WTC11 (cell line): ENCODE measurements at regions not wholly inside any gene's neighbourhood (a gene's known extent, or its start where the extent isn't known, plus 50 kb on each side); places are given as distances from the start of the nearest gene placed in this dataset.

Experiments used
- ATAC-seq: fragments of 200-7000 bp; cut with Tn5 transposase; 2 replicates; pipeline ENCODE4 v1.10.0; 2021; ENCODE audit warnings: mild to moderate bottlenecking, moderate library complexity
- CTCF ChIA-PET: fragments of 300-600 bp; sonication (Branson Sonifier 250); formaldehyde crosslinking; loops from one replicate; lab custom pipeline; 2021; ENCODE audit warnings: antibody characterized with exemption; lab: Charles Lee
- POLR2A ChIA-PET: fragments of 350-600 bp; sonication (Branson Sonifier 250); formaldehyde crosslinking; loops from one replicate; lab custom pipeline; 2021; ENCODE audit warnings: antibody characterized with exemption; lab: Charles Lee
- DNase-seq: peaks from one replicate; pipeline ENCODE4 v3.0.0; 2021; ENCODE audit warnings: low spot score
- H3K27ac Mint-ChIP-seq: 2 replicates; pipeline ENCODE4 v1.8.0; 2021; ENCODE audit warnings: mixed read lengths
- H3K27me3 Mint-ChIP-seq: 2 replicates; pipeline ENCODE4 v1.8.0; 2021; ENCODE audit warnings: low read depth, mild to moderate bottlenecking, moderate library complexity, mixed read lengths
- H3K36me3 Mint-ChIP-seq: 2 replicates; pipeline ENCODE4 v1.8.0; 2021; ENCODE audit warnings: mixed read lengths
- H3K4me1 Mint-ChIP-seq: 2 replicates; pipeline ENCODE4 v1.8.0; 2022; ENCODE audit warnings: mixed read lengths
- H3K4me3 Mint-ChIP-seq: 2 replicates; pipeline ENCODE4 v1.8.0; 2021; ENCODE audit warnings: mild to moderate bottlenecking, moderate library complexity, mixed read lengths
- H3K9me3 Mint-ChIP-seq: 2 replicates; pipeline ENCODE4 v1.8.0; 2021; ENCODE audit warnings: mixed read lengths
- AFF4 ChIP-seq: sonication (generic); formaldehyde crosslinking; IDR thresholded peaks from 2 replicates; pipeline ENCODE4 v1.8.1; 2023; ENCODE audit warnings: mild to moderate bottlenecking, missing genetic modification reagents, borderline replicate concordance
- CBFB ChIP-seq: sonication (generic); formaldehyde crosslinking; IDR thresholded peaks from 2 replicates; pipeline ENCODE4 v1.8.1; 2022; ENCODE audit warnings: mild to moderate bottlenecking, low read depth, missing genetic modification reagents
- CTCF ChIP-seq: fragments of 200-600 bp; IDR thresholded peaks from 2 replicates; pipeline ENCODE4 v1.8.0; 2022; ENCODE audit warnings: antibody characterized with exemption
- E2F5 ChIP-seq: sonication (generic); formaldehyde crosslinking; IDR thresholded peaks from 2 replicates; pipeline ENCODE4 v1.8.1; 2022; ENCODE audit warnings: mild to moderate bottlenecking, moderate library complexity, missing genetic modification reagents
- ELF4 ChIP-seq: sonication (generic); formaldehyde crosslinking; IDR thresholded peaks from 2 replicates; pipeline ENCODE4 v1.8.1; 2022; ENCODE audit warnings: low read depth, mild to moderate bottlenecking, moderate library complexity, missing genetic modification reagents
- EMX1 ChIP-seq: fragments of 250-450 bp; sonication (Bioruptor Pico); IDR thresholded peaks from 2 replicates; pipeline ENCODE4 v1.8.0; 2021; ENCODE audit warnings: mild to moderate bottlenecking
- HMGA2 ChIP-seq: fragments of 250-450 bp; sonication (Bioruptor Pico); IDR thresholded peaks from 2 replicates; pipeline ENCODE4 v1.4.0; 2021; ENCODE audit warnings: mild to moderate bottlenecking, moderate library complexity
- JAZF1 ChIP-seq: fragments of 250-450 bp; sonication (Bioruptor Pico); IDR thresholded peaks from 2 replicates; pipeline ENCODE4 v1.9.0; 2021; ENCODE audit warnings: moderate library complexity, mild to moderate bottlenecking, inconsistent platforms
- MAX ChIP-seq: sonication (generic); formaldehyde crosslinking; IDR thresholded peaks from 2 replicates; pipeline ENCODE4 v1.8.0; 2022; ENCODE audit warnings: mild to moderate bottlenecking, missing genetic modification reagents
- MXD4 ChIP-seq: fragments of 250-450 bp; sonication (Bioruptor Pico); IDR thresholded peaks from 2 replicates; pipeline ENCODE4 v1.8.0; 2021; ENCODE audit warnings: mild to moderate bottlenecking, moderate library complexity, borderline replicate concordance
- NFE2L1 ChIP-seq: sonication (generic); formaldehyde crosslinking; IDR thresholded peaks from 2 replicates; pipeline ENCODE4 v1.8.1; 2023; ENCODE audit warnings: missing genetic modification reagents
- STAT6 ChIP-seq: sonication (generic); formaldehyde crosslinking; conservative IDR thresholded peaks from 2 replicates; pipeline ENCODE4 v1.8.1; 2023; ENCODE audit warnings: mild to moderate bottlenecking, low read depth, missing genetic modification reagents, moderate library complexity
- TCF7 ChIP-seq: sonication (generic); formaldehyde crosslinking; IDR thresholded peaks from 2 replicates; pipeline ENCODE4 v1.8.0; 2022; ENCODE audit warnings: mild to moderate bottlenecking, low read depth, missing genetic modification reagents, moderate library complexity
- USF2 ChIP-seq: sonication (generic); formaldehyde crosslinking; IDR thresholded peaks from 2 replicates; pipeline ENCODE4 v1.8.1; 2023; ENCODE audit warnings: mild to moderate bottlenecking, missing genetic modification reagents, moderate library complexity
- ZNF396 ChIP-seq: fragments of 250-450 bp; sonication (Bioruptor Pico); IDR thresholded peaks from 2 replicates; pipeline ENCODE4 v1.8.0; 2021; ENCODE audit warnings: mild to moderate bottlenecking, moderate library complexity, borderline replicate concordance
- ZNF416 ChIP-seq: fragments of 250-450 bp; sonication (Bioruptor Pico); IDR thresholded peaks from 2 replicates; pipeline ENCODE4 v1.9.0; 2021; ENCODE audit warnings: mild to moderate bottlenecking, inconsistent platforms
- ZNF425 ChIP-seq: fragments of 250-450 bp; sonication (Bioruptor Pico); conservative IDR thresholded peaks from 2 replicates; pipeline ENCODE4 v1.9.0; 2021; ENCODE audit warnings: mild to moderate bottlenecking
- ZNF512 ChIP-seq: sonication (generic); formaldehyde crosslinking; IDR thresholded peaks from 2 replicates; pipeline ENCODE4 v1.8.1; 2022; ENCODE audit warnings: missing genetic modification reagents, borderline replicate concordance
- ZSCAN18 ChIP-seq: fragments of 250-450 bp; sonication (Bioruptor Pico); IDR thresholded peaks from 2 replicates; pipeline ENCODE4 v2.1.2; 2022; ENCODE audit warnings: mild to moderate bottlenecking, moderate library complexity

GRCh38 chr4:36665985-36666527, 384.6 kb downstream of the DTHD1 start:
- H3K27me3 Mint-ChIP-seq, result no peaks in the 10 kb centered on the region
- CTCF ChIA-PET, result no interaction called here
- no peak for ATAC-seq

More at GRCh38 chr4:36665985-36666527, 384.6 kb downstream of the DTHD1 start:
- Mint-ChIP-seq H3K27ac (no peak overlapping the region), H3K36me3 (no peaks in the 10 kb centered on the region; the same call in 1 of the 2 replicates), H3K4me3 (no peak overlapping the region), H3K4me1 (peaks cover 17% of the 10 kb centered on the region), H3K9me3 (peaks cover 11% of the 10 kb centered on the region)
- POLR2A ChIA-PET, result no interaction called here
- no peak for DNase-seq
- TF ChIP-seq CBFB (no peak), MAX (CRISPR knock-in tag) (no peak), CTCF (no peak), MXD4 (no peak), STAT6 (CRISPR knock-in tag) (no peak), TCF7 (CRISPR knock-in tag) (no peak), ZNF416 (CRISPR knock-in tag) (no peak), NFE2L1 (no peak), USF2 (no peak), ZNF512 (CRISPR knock-in tag) (no peak), ZSCAN18 (no peak), JAZF1 (no peak), ZNF396 (CRISPR knock-in tag) (no peak), ZNF425 (no peak), E2F5 (CRISPR knock-in tag) (no peak), EMX1 (CRISPR knock-in tag) (no peak), ELF4 (CRISPR knock-in tag) (no peak), HMGA2 (CRISPR knock-in tag) (no peak), AFF4 (CRISPR knock-in tag) (no peak)
